ENCODE measurements at regions not wholly inside any gene's neighbourhood (a gene's known extent, or its start where the extent isn't known, plus 50 kb on each side); places are given as distances from the start of the nearest gene placed in this dataset.
"Not testable (repeated sequence)": the region's sequence is repeated elsewhere in the genome, so short reads cannot be mapped to it uniquely, and the experiment has no call there.

DNA sequence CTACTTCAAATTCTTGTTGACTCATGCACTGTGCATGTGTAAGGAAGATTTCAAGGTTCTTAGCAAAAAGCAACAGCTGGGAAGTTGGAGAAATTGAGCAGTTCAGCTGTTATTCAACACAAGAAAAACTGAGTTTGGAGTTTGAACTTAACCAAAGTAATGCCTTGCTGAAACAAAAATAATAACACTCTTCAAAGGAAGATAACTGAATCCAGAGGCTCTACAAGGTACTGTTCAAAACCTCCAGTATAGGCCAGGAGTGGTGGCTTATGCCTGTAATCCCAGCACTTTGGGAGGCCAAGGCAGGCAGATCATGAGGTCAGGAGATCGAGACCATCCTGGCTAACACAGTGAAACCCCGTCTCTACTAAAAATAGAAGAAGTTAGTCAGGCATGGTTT lies 58.8 kb upstream of the SMIM23 start:
- TF ChIP-seq, protein P1, sequence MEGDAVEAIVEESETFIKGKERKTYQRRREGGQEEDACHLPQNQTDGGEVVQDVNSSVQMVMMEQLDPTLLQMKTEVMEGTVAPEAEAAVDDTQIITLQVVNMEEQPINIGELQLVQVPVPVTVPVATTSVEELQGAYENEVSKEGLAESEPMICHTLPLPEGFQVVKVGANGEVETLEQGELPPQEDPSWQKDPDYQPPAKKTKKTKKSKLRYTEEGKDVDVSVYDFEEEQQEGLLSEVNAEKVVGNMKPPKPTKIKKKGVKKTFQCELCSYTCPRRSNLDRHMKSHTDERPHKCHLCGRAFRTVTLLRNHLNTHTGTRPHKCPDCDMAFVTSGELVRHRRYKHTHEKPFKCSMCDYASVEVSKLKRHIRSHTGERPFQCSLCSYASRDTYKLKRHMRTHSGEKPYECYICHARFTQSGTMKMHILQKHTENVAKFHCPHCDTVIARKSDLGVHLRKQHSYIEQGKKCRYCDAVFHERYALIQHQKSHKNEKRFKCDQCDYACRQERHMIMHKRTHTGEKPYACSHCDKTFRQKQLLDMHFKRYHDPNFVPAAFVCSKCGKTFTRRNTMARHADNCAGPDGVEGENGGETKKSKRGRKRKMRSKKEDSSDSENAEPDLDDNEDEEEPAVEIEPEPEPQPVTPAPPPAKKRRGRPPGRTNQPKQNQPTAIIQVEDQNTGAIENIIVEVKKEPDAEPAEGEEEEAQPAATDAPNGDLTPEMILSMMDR (IDR thresholded peaks at IDR 0.05; ENCODE audit: poor library complexity, severe bottlenecking) = not testable (repeated sequence)
- not testable (repeated sequence) for TF ChIP-seq POLR2AphosphoS5 (IDR thresholded peaks at IDR 0.05)

Measured in neural cell (in vitro differentiated cells).